Neural cell (in vitro differentiated cells): ENCODE measurements at regions not wholly inside any gene's neighbourhood (a gene's known extent, or its start where the extent isn't known, plus 50 kb on each side); places are given as distances from the start of the nearest gene placed in this dataset.

Experiments used
- H2AFZ ChIP-seq: fragments of 200-600, 300-800 bp; sonication (generic), shearing (Covaris generic); 2 replicates; pipeline ENCODE4 v1.6.0; 2014; ENCODE audit warnings: low read depth, mild to moderate bottlenecking, antibody characterized with exemption, low read length, moderate library complexity
- H3F3A ChIP-seq: fragments of 200-600 bp; shearing (Covaris generic); 2 replicates; pipeline ENCODE4 v1.6.1; 2016; ENCODE audit warnings: mild to moderate bottlenecking, moderate library complexity, mixed read lengths, antibody characterized with exemption, low read length; ENCODE audit not compliant: insufficient read depth, poor library complexity, severe bottlenecking
- H3K27ac ChIP-seq: fragments of 200-600, 300-800 bp; sonication (generic), shearing (Covaris generic); 2 replicates; pipeline ENCODE4 v1.5.1; 2014; ENCODE audit warnings: mild to moderate bottlenecking, low read length, moderate library complexity
- H3K27me3 ChIP-seq: fragments of 300-800, 200-600 bp; sonication (generic), shearing (Covaris generic); 2 replicates; pipeline ENCODE4 v1.6.0; 2014; ENCODE audit warnings: mild to moderate bottlenecking, low read depth, low read length, moderate library complexity; ENCODE audit not compliant: insufficient read depth
- H3K36me3 ChIP-seq: fragments of 300-800, 200-600 bp; sonication (generic), shearing (Covaris generic); 2 replicates; pipeline ENCODE4 v1.5.1; 2014; ENCODE audit warnings: mild to moderate bottlenecking, antibody characterized with exemption, low read length, moderate library complexity; ENCODE audit not compliant: insufficient read depth
- H3K4me2 ChIP-seq: fragments of 300-800, 200-600 bp; sonication (generic), shearing (Covaris generic); 2 replicates; pipeline ENCODE4 v1.6.0; 2014; ENCODE audit warnings: mild to moderate bottlenecking, low read length
- H3K4me3 ChIP-seq: fragments of 300-800, 200-600 bp; sonication (generic), shearing (Covaris generic); 2 replicates; pipeline ENCODE4 v1.5.1; 2014; ENCODE audit warnings: mild to moderate bottlenecking, low read length, moderate library complexity
- H3K79me2 ChIP-seq: fragments of 200-600 bp; shearing (Covaris generic); replicated peaks from 2 replicates; pipeline ENCODE4 v1.6.0; 2014; ENCODE audit warnings: mild to moderate bottlenecking, low read length, moderate library complexity; ENCODE audit not compliant: insufficient read depth
- H3K9ac ChIP-seq: fragments of 300-800, 200-600 bp; sonication (generic), shearing (Covaris generic); 2 replicates; pipeline ENCODE4 v1.6.1; 2016; ENCODE audit warnings: mild to moderate bottlenecking, low read length, mixed read lengths
- H3K9me2 ChIP-seq: fragments of 200-600 bp; shearing (Covaris generic); 2 replicates; pipeline ENCODE4 v1.6.1; 2016; ENCODE audit warnings: mild to moderate bottlenecking, low read length, mixed read lengths; ENCODE audit not compliant: insufficient read depth
- H3K9me3 ChIP-seq: fragments of 200-600, 300-800 bp; sonication (generic), shearing (Covaris generic); 2 replicates; pipeline ENCODE4 v1.6.1; 2016; ENCODE audit warnings: mild to moderate bottlenecking, mixed run types, low read length, moderate library complexity, mixed read lengths
- H4K20me1 ChIP-seq: fragments of 200-600 bp; shearing (Covaris generic); 2 replicates; pipeline ENCODE4 v1.6.1; 2016; ENCODE audit warnings: mild to moderate bottlenecking, mixed run types; ENCODE audit not compliant: insufficient read depth
- CTCF ChIP-seq: fragments of 450-650 bp; IDR thresholded peaks from 2 replicates; pipeline ENCODE4 v1.5.1; 2014; ENCODE audit warnings: antibody characterized with exemption, mild to moderate bottlenecking, moderate library complexity; ENCODE audit not compliant: poor library complexity, severe bottlenecking
- EP300 ChIP-seq: fragments of 450-650 bp; conservative IDR thresholded peaks from 2 replicates; pipeline ENCODE4 v1.6.1; 2014; ENCODE audit warnings: antibody characterized with exemption, mild to moderate bottlenecking, moderate library complexity; ENCODE audit not compliant: poor library complexity, severe bottlenecking
- EZH2 ChIP-seq: fragments of 200-600, 300-800 bp; shearing (Covaris generic), sonication (generic); IDR thresholded peaks from 2 replicates; pipeline ENCODE4 v1.6.1; 2014; ENCODE audit warnings: antibody characterized with exemption, low read length, borderline replicate concordance, mild to moderate bottlenecking; ENCODE audit not compliant: insufficient read depth, poor library complexity, severe bottlenecking
- MXI1 ChIP-seq: fragments of 450-650 bp; conservative IDR thresholded peaks from 2 replicates; pipeline ENCODE4 v1.6.1; 2014; ENCODE audit warnings: antibody characterized with exemption, mild to moderate bottlenecking; ENCODE audit not compliant: poor library complexity, severe bottlenecking
- POLR2AphosphoS5 ChIP-seq: IDR thresholded peaks from 2 replicates; pipeline ENCODE4 v1.6.1; 2012
- RAD21 ChIP-seq: fragments of 450-650 bp; conservative IDR thresholded peaks from 2 replicates; pipeline ENCODE4 v1.6.1; 2014; ENCODE audit warnings: antibody characterized with exemption, mild to moderate bottlenecking, moderate library complexity
- REST ChIP-seq: IDR thresholded peaks from 2 replicates; pipeline ENCODE4 v1.6.1; 2012; ENCODE audit warnings: borderline replicate concordance
- SMC3 ChIP-seq: fragments of 450-650 bp; conservative IDR thresholded peaks from 2 replicates; pipeline ENCODE4 v1.6.1; 2014; ENCODE audit warnings: antibody characterized with exemption, mild to moderate bottlenecking, moderate library complexity; ENCODE audit not compliant: poor library complexity
- TAF1 ChIP-seq: IDR thresholded peaks from 2 replicates; pipeline ENCODE4 v1.6.1; 2012; ENCODE audit warnings: low read depth

- TF ChIP-seq CTCF (no peak), REST (no peak), EZH2 (no peak), EP300 (no peak), POLR2AphosphoS5 (no peak), MXI1 (no peak), SMC3 (no peak), TAF1 (no peak), RAD21 (no peak)
- Histone ChIP-seq H4K20me1 (no peaks in the 10 kb centered on the region), H3K4me2 (no peak overlapping the region), H3K9ac (no peak overlapping the region), H3F3A (no peaks in the 10 kb centered on the region), H2AFZ (no peak overlapping the region), H3K9me2 (no peaks in the 10 kb centered on the region), H3K27me3 (no peaks in the 10 kb centered on the region), H3K9me3 (no peaks in the 10 kb centered on the region), H3K79me2 (no peaks in the 10 kb centered on the region), H3K27ac (no peak overlapping the region), H3K36me3 (no peaks in the 10 kb centered on the region), H3K4me3 (no peak overlapping the region)
Measured at GRCh38 chr13:97122381-97122996, 99.6 kb upstream of the MBNL2 start.

- no peak overlapping the region for H3K27ac ChIP-seq
- H3K4me2 ChIP-seq = no peak overlapping the region
- no peak overlapping the region for H2AFZ ChIP-seq
- H3K9me3 ChIP-seq = no peaks in the 10 kb centered on the region
- H4K20me1 ChIP-seq = no peaks in the 10 kb centered on the region
- no peaks in the 10 kb centered on the region for H3K79me2 ChIP-seq
- no peaks in the 10 kb centered on the region for H3F3A ChIP-seq
- no peaks in the 10 kb centered on the region for H3K9me2 ChIP-seq
- H3K36me3 ChIP-seq = no peaks in the 10 kb centered on the region
- no peak overlapping the region for H3K4me3 ChIP-seq
- no peak overlapping the region for H3K9ac ChIP-seq
- H3K27me3 ChIP-seq = no peaks in the 10 kb centered on the region
- no peak for TF ChIP-seq CTCF
- TF ChIP-seq REST = no peak
- TF ChIP-seq RAD21 = no peak
- TF ChIP-seq EZH2 = no peak
- TF ChIP-seq POLR2AphosphoS5 = no peak
- TF ChIP-seq EP300 = no peak
- no peak for TF ChIP-seq MXI1
- TF ChIP-seq TAF1 = no peak
- no peak for TF ChIP-seq SMC3
Measured at GRCh38 chr13:97124206-97124605, 97.9 kb upstream of the MBNL2 start.
